HEK293T (cell line): ENCODE measurements at regions not wholly inside any gene's neighbourhood (a gene's known extent, or its start where the extent isn't known, plus 50 kb on each side); places are given as distances from the start of the nearest gene placed in this dataset.
"Not testable (repeated sequence)": the region's sequence is repeated elsewhere in the genome, so short reads cannot be mapped to it uniquely, and the experiment has no call there.

Source experiments
- CTCF ChIA-PET: fragments of 350-600 bp; formaldehyde crosslinking; extraction: SDS; loops from one replicate; lab custom pipeline; 2021; ENCODE audit warnings: antibody characterized with exemption, inconsistent platforms; lab: Yijun Ruan, JAX
- POLR2A ChIA-PET: fragments of 350-600 bp; formaldehyde crosslinking; extraction: SDS; loops from one replicate; lab custom pipeline; 2020; ENCODE audit warnings: antibody characterized with exemption, inconsistent platforms; lab: Yijun Ruan, JAX
- DNase-seq: peaks from one replicate; pipeline ENCODE4 v3.0.0; 2012; ENCODE audit warnings: mixed read lengths; ENCODE audit errors: extremely low spot score
- ARNT ChIP-seq: fragments of 450-650 bp; IDR thresholded peaks from 2 replicates; pipeline ENCODE4 v1.6.1; 2017; ENCODE audit warnings: mild to moderate bottlenecking
- BHLHE40 ChIP-seq: fragments of 450-650 bp; IDR thresholded peaks from 2 replicates; pipeline ENCODE4 v1.6.1; 2016; ENCODE audit warnings: mild to moderate bottlenecking, moderate library complexity, borderline replicate concordance
- CTBP1 ChIP-seq: fragments of 450-650 bp; IDR thresholded peaks from 2 replicates; pipeline ENCODE4 v1.6.1; 2016; ENCODE audit warnings: borderline replicate concordance
- ELF4 ChIP-seq: fragments of 450-650 bp; IDR thresholded peaks from 2 replicates; pipeline ENCODE4 v1.6.1; 2017; ENCODE audit warnings: antibody characterized with exemption
- FOXA1 ChIP-seq: fragments of 450-650 bp; IDR thresholded peaks from 2 replicates; pipeline ENCODE4 v1.6.1; 2016; ENCODE audit warnings: mild to moderate bottlenecking
- FOXK2 ChIP-seq: fragments of 450-650 bp; IDR thresholded peaks from 2 replicates; pipeline ENCODE4 v1.6.1; 2016; ENCODE audit warnings: mild to moderate bottlenecking
- FOXM1 ChIP-seq: fragments of 450-650 bp; IDR thresholded peaks from 2 replicates; pipeline ENCODE4 v1.6.1; 2017; ENCODE audit warnings: mild to moderate bottlenecking, borderline replicate concordance
- HDGF ChIP-seq: fragments of 450-650 bp; IDR thresholded peaks from 2 replicates; pipeline ENCODE4 v1.6.1; 2017; ENCODE audit warnings: antibody characterized with exemption, borderline replicate concordance
- L3MBTL2 ChIP-seq: fragments of 450-650 bp; conservative IDR thresholded peaks from 2 replicates; pipeline ENCODE4 v1.6.1; 2016; ENCODE audit warnings: mild to moderate bottlenecking
- LEF1 ChIP-seq: fragments of 450-650 bp; IDR thresholded peaks from 2 replicates; pipeline ENCODE4 v1.6.1; 2017; ENCODE audit warnings: mild to moderate bottlenecking, borderline replicate concordance
- NFRKB ChIP-seq: fragments of 450-650 bp; IDR thresholded peaks from 2 replicates; pipeline ENCODE4 v1.6.1; 2016; ENCODE audit warnings: mild to moderate bottlenecking, moderate library complexity
- PKNOX1 ChIP-seq: fragments of 450-650 bp; IDR thresholded peaks from 2 replicates; pipeline ENCODE4 v1.6.1; 2016
- SP1 ChIP-seq: fragments of 450-650 bp; IDR thresholded peaks from 2 replicates; pipeline ENCODE4 v1.6.1; 2017
- SUZ12 ChIP-seq: fragments of 450-650 bp; IDR thresholded peaks from 2 replicates; pipeline ENCODE4 v1.6.1; 2016; ENCODE audit warnings: mild to moderate bottlenecking
- TARDBP ChIP-seq: fragments of 450-650 bp; IDR thresholded peaks from 2 replicates; pipeline ENCODE4 v1.6.1; 2016
- ZNF384 ChIP-seq: fragments of 450-650 bp; IDR thresholded peaks from 2 replicates; pipeline ENCODE4 v1.6.1; 2016

- ChIA-PET CTCF (no interaction called here), POLR2A (no interaction called here)
- no peak for DNase-seq
- TF ChIP-seq ELF4 (no peak), BHLHE40 (no peak), SP1 (no peak), ARNT (no peak), FOXA1 (no peak), PKNOX1 (no peak), ZNF384 (no peak), HDGF (no peak), LEF1 (no peak), FOXK2 (no peak), SUZ12 (no peak), CTBP1 (no peak), FOXM1 (no peak), TARDBP (no peak), NFRKB (no peak), L3MBTL2 (no peak)
Measured at GRCh38 chr21:15627011-15627410, 102.8 kb upstream of the USP25 start.

GRCh38 chr21:15627823-15628222, 102.0 kb upstream of the USP25 start:
- DNase-seq, result no peak
- ChIA-PET CTCF (interaction anchor here (0.6 kb wide), 1 partner anchor 1368 kb away, joined by 3 read pairs; no protein-coding TSS in a partner anchor), POLR2A (no interaction called here)
- TF ChIP-seq LEF1 (no peak), ARNT (no peak), NFRKB (no peak), FOXM1 (no peak), CTBP1 (no peak), SUZ12 (no peak), SP1 (no peak), FOXK2 (no peak), HDGF (no peak)

- ChIA-PET CTCF (no interaction called here), POLR2A (no interaction called here)
- no peak for DNase-seq
- TF ChIP-seq PKNOX1 (no peak), SUZ12 (no peak), BHLHE40 (no peak), HDGF (no peak), FOXM1 (no peak), FOXK2 (no peak), TARDBP (no peak)
Measured at GRCh38 chr21:15631342-15631741, 98.4 kb upstream of the USP25 start.

GRCh38 chr21:15634541-15634940, 95.2 kb upstream of the USP25 start:
- CTCF ChIA-PET, DNase-seq, POLR2A ChIA-PET: not testable (repeated sequence)

GRCh38 chr21:15638856-15639549, 90.8 kb upstream of the USP25 start:
- no peak for DNase-seq
- CTCF ChIA-PET, result interaction anchor here (0.5 to 0.7 kb wide), 2 partner anchors 932 to 1205 kb away, joined by 3 to 4 read pairs; no protein-coding TSS in a partner anchor
- POLR2A ChIA-PET, result no interaction called here
- TF ChIP-seq FOXM1 (no peak), HDGF (no peak), FOXK2 (no peak), ZNF384 (no peak), SP1 (no peak), NFRKB (no peak), L3MBTL2 (no peak), TARDBP (no peak), CTBP1 (no peak), PKNOX1 (no peak), LEF1 (no peak), BHLHE40 (no peak)

GRCh38 chr21:15640113-15640512, 89.7 kb upstream of the USP25 start:
- CTCF ChIA-PET, POLR2A ChIA-PET, DNase-seq: not testable (repeated sequence)

GRCh38 chr21:15644489-15644888, 85.3 kb upstream of the USP25 start:
- POLR2A ChIA-PET, result no interaction called here
- TF ChIP-seq SP1 (no peak), LEF1 (no peak), CTBP1 (no peak), ZNF384 (no peak), NFRKB (no peak), HDGF (no peak), BHLHE40 (no peak), FOXA1 (no peak), ARNT (no peak)
- no peak for DNase-seq
- CTCF ChIA-PET, result no interaction called here
